T47D (cell line): ENCODE measurements at regions not wholly inside any gene's neighbourhood (a gene's known extent, or its start where the extent isn't known, plus 50 kb on each side); places are given as distances from the start of the nearest gene placed in this dataset.

Experiments
- DNase-seq, 2 experiments: peaks; one replicate each; pipeline versions ENCODE4 v3.0.0 to v3.0.0-alpha.2; 2011 to 2012; ENCODE audit warnings: low read depth in 1 of 2, low spot score in 1 of 2
- JUND ChIP-seq: IDR thresholded peaks from 2 replicates; pipeline ENCODE4 v1.6.1; 2012; ENCODE audit warnings: low read depth
- in situ Hi-C: cut with HindIII; loops from 2 replicates; pipeline ENCODE4 v1.10.0; 2016; ENCODE audit warnings: low sequenced_read_pairs, low pct_unique_long_range_greater_than_20kb

- no peak for DNase-seq
- in situ Hi-C loops, result no loop called here
- no peak for TF ChIP-seq JUND
Measured at GRCh38 chr6:21826023-21826422, 232.5 kb downstream of the SOX4 start.

- in situ Hi-C loops, result no loop called here
Measured at GRCh38 chr6:21826904-21827303, 233.4 kb downstream of the SOX4 start.

GRCh38 chr6:21827425-21828202 is 234.1 kb downstream of the SOX4 start:
- TF ChIP-seq JUND, result no peak
- DNase-seq, result no peak
- in situ Hi-C loops, result no loop called here

More at GRCh38 chr6:21826904-21827303, 233.4 kb downstream of the SOX4 start:
- no peak for DNase-seq
- no peak for TF ChIP-seq JUND

GRCh38 chr6:21828704-21829103 is 235.2 kb downstream of the SOX4 start:
- no peak for DNase-seq
- TF ChIP-seq JUND, result no peak
- in situ Hi-C loops, result no loop called here

GRCh38 chr6:21829126-21829525 is 235.6 kb downstream of the SOX4 start:
- DNase-seq, result no peak
- in situ Hi-C loops, result no loop called here
- no peak for TF ChIP-seq JUND

GRCh38 chr6:21831521-21832291 is 238.2 kb downstream of the SOX4 start:
- in situ Hi-C loops, result no loop called here
- DNase-seq, result peak in 1 of 2 experiments; percentile 22
- TF ChIP-seq JUND, result no peak

GRCh38 chr6:21836277-21836676 is 242.7 kb downstream of the SOX4 start:
- TF ChIP-seq JUND, result no peak
- in situ Hi-C loops, result no loop called here
- no peak for DNase-seq

- in situ Hi-C loops, result no loop called here
- no peak for TF ChIP-seq JUND
- no peak for DNase-seq
Measured at GRCh38 chr6:21836772-21837425, 243.3 kb downstream of the SOX4 start.

- DNase-seq, result no peak
- in situ Hi-C loops, result no loop called here
- TF ChIP-seq JUND, result no peak
Measured at GRCh38 chr6:21840428-21840827, 246.9 kb downstream of the SOX4 start.

- in situ Hi-C loops, result no loop called here
- TF ChIP-seq JUND, result no peak
- no peak for DNase-seq
Measured at GRCh38 chr6:21842875-21843645, 249.5 kb downstream of the SOX4 start.

- no peak for TF ChIP-seq JUND
- in situ Hi-C loops, result no loop called here
Measured at GRCh38 chr6:21844120-21844917, 250.8 kb downstream of the SOX4 start.

More at GRCh38 chr6:21844120-21844917, 250.8 kb downstream of the SOX4 start:
- DNase-seq, result no peak
